ENCODE measurements at regions not wholly inside any gene's neighbourhood (a gene's known extent, or its start where the extent isn't known, plus 50 kb on each side); places are given as distances from the start of the nearest gene placed in this dataset.

DNA sequence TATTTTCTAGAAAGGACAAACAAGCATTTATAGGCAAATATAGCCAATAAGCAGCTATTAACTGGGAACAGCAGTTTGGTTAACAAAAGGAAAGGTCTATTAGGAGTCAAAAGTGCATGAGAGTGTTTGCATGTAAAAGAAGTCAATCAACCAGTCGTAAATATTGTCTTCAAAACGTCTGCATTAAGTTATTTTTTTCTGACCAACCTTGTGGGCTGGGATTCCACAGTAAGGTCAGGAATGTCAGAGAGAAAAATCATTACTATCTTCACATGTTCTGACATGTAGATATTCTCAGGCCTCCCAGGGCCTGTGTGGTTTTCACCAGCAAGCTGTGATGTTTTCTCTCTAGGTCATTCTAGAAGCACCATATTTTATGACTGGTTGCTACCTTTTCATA, 922.5 kb downstream of the SUCLG1 start:
- no peak for DNase-seq (ENCODE audit: low read depth)
- Histone ChIP-seq H3K4me1 (ENCODE audit: control insufficient read depth, insufficient read depth, low read length) (peaks cover 4% of the 10 kb centered on the region), H3K4me3 (ENCODE audit: low read length) (no peak overlapping the region), H3K27me3 (replicated peaks; ENCODE audit: control insufficient read depth, insufficient read depth, low read length) (no peaks in the 10 kb centered on the region), H3K36me3 (ENCODE audit: control insufficient read depth, insufficient read depth, low read length, severe bottlenecking) (no peaks in the 10 kb centered on the region), H3K9ac (ENCODE audit: low read length) (no peak overlapping the region), H3K9me3 (ENCODE audit: control insufficient read depth, low read length) (no peaks in the 10 kb centered on the region)

DNA sequence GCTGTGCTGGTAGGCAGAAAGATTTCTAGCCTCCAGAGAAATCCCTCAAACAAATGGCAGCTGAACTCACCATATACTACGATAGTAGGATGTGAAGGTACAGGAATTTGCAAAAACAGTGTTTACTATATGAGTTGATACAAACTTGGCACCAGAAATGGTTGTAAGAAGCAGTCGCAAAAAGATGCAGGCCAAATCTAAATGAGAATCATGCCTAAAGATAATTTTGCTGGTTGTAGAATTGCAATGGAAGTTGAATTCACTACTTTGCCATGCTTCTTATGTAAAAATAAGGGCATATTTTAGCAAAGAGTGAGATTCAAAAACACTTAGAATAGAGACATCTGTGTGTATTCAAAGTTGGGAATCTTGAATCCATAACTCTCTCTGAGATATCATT, 924.7 kb downstream of the SUCLG1 start:
- no peaks in the 10 kb centered on the region for H3K9me3 ChIP-seq (ENCODE audit: control insufficient read depth, low read length)
- no peak for DNase-seq (ENCODE audit: low read depth)
- H3K9ac ChIP-seq (ENCODE audit: low read length), result no peak overlapping the region
- no peaks in the 10 kb centered on the region for H3K27me3 ChIP-seq (replicated peaks; ENCODE audit: control insufficient read depth, insufficient read depth, low read length)
- no peak overlapping the region for H3K4me3 ChIP-seq (ENCODE audit: low read length)
- no peaks in the 10 kb centered on the region for H3K36me3 ChIP-seq (ENCODE audit: control insufficient read depth, insufficient read depth, low read length, severe bottlenecking)
- peaks cover 7% of the 10 kb centered on the region for H3K4me1 ChIP-seq (ENCODE audit: control insufficient read depth, insufficient read depth, low read length)

DNA sequence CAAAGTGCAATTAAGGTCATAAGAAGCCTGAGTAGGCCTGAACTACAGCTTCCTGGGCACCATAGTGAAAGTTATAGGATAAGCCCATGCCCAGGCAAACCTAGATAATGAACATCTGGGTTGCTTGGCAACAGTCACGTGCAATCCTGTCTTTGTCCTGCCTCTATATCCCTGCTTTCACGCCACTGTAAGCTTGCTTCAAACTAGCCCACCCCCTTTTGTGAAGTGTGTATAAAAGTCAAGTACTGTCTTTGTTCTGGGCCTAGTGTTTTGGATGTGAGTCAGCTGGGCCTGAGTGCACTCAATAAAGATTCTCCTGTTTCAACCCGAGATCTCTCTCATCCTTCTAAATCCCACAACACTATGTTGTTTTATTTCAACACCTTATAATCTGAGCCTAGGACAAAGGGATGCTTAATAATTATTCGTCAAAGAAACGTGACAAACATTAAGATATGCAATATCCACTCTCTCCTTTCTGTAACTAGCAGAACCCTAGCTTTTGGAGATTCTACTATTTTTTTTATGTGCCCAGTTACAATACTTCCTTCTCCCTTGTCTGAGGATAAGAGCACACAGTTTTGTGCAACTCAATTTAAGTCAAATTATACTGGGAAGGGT, 927.8 kb downstream of the SUCLG1 start:
- DNase-seq (ENCODE audit: low read depth), result no peak
- no peaks in the 10 kb centered on the region for H3K9me3 ChIP-seq (ENCODE audit: control insufficient read depth, low read length)
- H3K4me3 ChIP-seq (ENCODE audit: low read length), result no peak overlapping the region

DNA sequence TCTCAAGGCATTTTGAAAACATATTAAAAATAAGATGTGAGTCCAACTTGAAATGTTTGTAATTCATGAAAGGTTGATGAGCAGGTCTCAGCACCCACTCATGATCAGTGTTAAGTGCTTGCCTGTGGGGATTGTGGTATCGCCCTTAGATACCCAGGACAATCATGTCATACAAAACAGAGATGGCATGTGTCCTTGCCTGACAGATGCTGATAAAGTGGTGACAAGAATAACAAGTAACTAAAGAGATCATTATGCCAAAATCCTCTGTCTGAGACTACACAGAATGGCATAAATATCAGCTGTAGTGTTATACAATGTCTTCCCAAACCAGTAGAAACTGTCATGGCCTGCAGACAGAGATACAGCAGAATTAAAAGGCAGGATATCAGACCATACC, 930.3 kb downstream of the SUCLG1 start:
- Histone ChIP-seq H3K9ac (ENCODE audit: low read length) (no peak overlapping the region), H3K27me3 (replicated peaks; ENCODE audit: control insufficient read depth, insufficient read depth, low read length) (no peaks in the 10 kb centered on the region), H3K36me3 (ENCODE audit: control insufficient read depth, insufficient read depth, low read length, severe bottlenecking) (no peaks in the 10 kb centered on the region), H3K4me1 (ENCODE audit: control insufficient read depth, insufficient read depth, low read length) (peaks cover 7% of the 10 kb centered on the region), H3K9me3 (ENCODE audit: control insufficient read depth, low read length) (no peaks in the 10 kb centered on the region), H3K4me3 (ENCODE audit: low read length) (no peak overlapping the region)
- no peak for DNase-seq (ENCODE audit: low read depth)

More for the DNA sequence above, 927.8 kb downstream of the SUCLG1 start:
- H3K9ac ChIP-seq (ENCODE audit: low read length), result no peak overlapping the region
- no peaks in the 10 kb centered on the region for H3K36me3 ChIP-seq (ENCODE audit: control insufficient read depth, insufficient read depth, low read length, severe bottlenecking)
- H3K4me1 ChIP-seq (ENCODE audit: control insufficient read depth, insufficient read depth, low read length), result peaks cover 7% of the 10 kb centered on the region
- H3K27me3 ChIP-seq (replicated peaks; ENCODE audit: control insufficient read depth, insufficient read depth, low read length), result no peaks in the 10 kb centered on the region

DNA sequence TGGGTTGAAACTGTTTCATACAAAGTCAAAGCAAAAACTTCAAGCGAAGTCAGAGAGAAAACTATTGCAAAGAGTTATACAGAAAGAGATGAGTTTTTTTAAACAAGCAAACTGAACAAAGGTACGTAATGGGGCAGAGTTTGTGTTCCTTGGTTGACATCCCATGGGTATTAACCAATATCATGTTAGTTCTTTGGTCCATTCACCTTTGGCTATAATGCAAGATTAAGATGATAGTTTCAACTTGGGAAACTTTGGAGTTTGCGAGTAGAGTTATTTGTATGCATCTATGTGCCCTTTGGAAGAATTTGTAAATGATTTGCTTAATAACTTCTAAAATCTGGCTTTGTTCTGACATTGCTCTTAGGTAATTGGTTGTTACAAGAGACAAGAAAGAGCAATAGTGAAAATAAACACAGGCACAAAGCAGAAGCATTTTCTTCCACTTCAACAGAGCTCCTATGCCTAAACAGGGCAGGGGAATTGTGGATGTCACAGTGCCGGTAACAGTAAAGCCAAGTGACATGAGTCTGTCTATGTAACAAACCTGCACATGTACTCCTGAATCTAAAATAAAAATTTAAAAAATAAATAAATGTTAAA, 936.1 kb downstream of the SUCLG1 start:
- Histone ChIP-seq H3K4me3 (ENCODE audit: low read length) (no peak overlapping the region), H3K27me3 (replicated peaks; ENCODE audit: control insufficient read depth, insufficient read depth, low read length) (no peaks in the 10 kb centered on the region), H3K9me3 (ENCODE audit: control insufficient read depth, low read length) (no peaks in the 10 kb centered on the region), H3K36me3 (ENCODE audit: control insufficient read depth, insufficient read depth, low read length, severe bottlenecking) (no peaks in the 10 kb centered on the region), H3K9ac (ENCODE audit: low read length) (no peak overlapping the region), H3K4me1 (ENCODE audit: control insufficient read depth, insufficient read depth, low read length) (no peaks in the 10 kb centered on the region)
- DNase-seq (ENCODE audit: low read depth), result no peak

DNA sequence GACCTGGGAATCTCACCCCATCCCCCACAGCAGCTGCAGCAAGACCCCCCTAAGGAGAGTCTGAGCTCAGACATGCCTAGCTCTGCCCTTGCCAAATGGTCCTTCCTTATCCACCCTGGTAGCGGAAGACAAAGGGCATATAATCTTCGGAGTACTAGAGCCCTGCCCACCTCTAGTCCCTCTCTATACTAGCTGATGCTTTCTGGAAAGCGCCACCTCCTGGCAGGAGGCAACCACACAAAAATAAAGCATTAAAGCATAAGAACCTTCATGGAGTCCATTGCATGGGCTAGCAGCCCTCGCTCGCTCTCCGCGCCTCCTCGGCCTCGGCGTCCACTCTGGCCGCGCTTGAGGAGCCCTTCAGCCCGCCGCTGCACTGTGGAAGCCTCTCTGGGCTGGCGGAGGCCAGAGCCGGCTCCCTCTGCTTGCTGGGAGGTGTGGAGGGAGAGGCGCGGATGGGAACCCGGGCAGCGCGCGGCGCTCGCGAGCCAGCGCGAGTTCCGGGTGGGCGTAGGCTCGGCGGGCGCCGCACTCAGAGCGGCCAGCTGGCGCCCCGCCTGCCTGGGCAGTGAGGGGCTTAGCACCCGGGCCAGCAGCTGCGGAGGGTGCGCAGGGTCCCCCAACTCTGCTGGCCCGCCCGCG, 941.2 kb downstream of the SUCLG1 start:
- no peaks in the 10 kb centered on the region for H3K36me3 ChIP-seq (ENCODE audit: control insufficient read depth, insufficient read depth, low read length, severe bottlenecking)
- no peaks in the 10 kb centered on the region for H3K27me3 ChIP-seq (replicated peaks; ENCODE audit: control insufficient read depth, insufficient read depth, low read length)
- H3K9me3 ChIP-seq (ENCODE audit: control insufficient read depth, low read length), result no peaks in the 10 kb centered on the region
- H3K4me3 ChIP-seq (ENCODE audit: low read length), result no peak overlapping the region
- DNase-seq (ENCODE audit: low read depth), result no peak
- H3K4me1 ChIP-seq (ENCODE audit: control insufficient read depth, insufficient read depth, low read length), result no peaks in the 10 kb centered on the region
- no peak overlapping the region for H3K9ac ChIP-seq (ENCODE audit: low read length)

DNA sequence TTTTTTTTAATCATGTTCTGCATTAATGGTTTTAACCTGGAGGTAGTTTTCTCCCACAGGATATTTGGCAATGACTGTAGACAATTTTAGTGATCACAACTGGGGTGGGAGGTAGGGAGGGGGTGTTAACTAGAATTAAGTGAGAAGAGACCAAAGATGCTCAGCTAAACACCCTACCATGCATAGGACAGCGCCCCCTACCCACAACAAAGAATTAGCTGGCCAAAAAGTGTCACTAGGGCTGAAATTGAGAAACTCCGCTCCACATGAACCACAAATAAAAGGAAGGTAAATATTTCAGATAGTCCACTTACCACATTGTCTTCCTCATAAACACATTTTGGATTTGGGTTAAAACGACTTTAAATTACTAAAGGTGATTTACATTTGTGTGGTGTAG, 942.6 kb downstream of the SUCLG1 start:
- no peaks in the 10 kb centered on the region for H3K36me3 ChIP-seq (ENCODE audit: control insufficient read depth, insufficient read depth, low read length, severe bottlenecking)
- H3K4me3 ChIP-seq (ENCODE audit: low read length), result no peak overlapping the region
- no peaks in the 10 kb centered on the region for H3K27me3 ChIP-seq (replicated peaks; ENCODE audit: control insufficient read depth, insufficient read depth, low read length)
- DNase-seq (ENCODE audit: low read depth), result no peak
- H3K4me1 ChIP-seq (ENCODE audit: control insufficient read depth, insufficient read depth, low read length), result no peaks in the 10 kb centered on the region
- no peak overlapping the region for H3K9ac ChIP-seq (ENCODE audit: low read length)
- H3K9me3 ChIP-seq (ENCODE audit: control insufficient read depth, low read length), result no peaks in the 10 kb centered on the region

DNA sequence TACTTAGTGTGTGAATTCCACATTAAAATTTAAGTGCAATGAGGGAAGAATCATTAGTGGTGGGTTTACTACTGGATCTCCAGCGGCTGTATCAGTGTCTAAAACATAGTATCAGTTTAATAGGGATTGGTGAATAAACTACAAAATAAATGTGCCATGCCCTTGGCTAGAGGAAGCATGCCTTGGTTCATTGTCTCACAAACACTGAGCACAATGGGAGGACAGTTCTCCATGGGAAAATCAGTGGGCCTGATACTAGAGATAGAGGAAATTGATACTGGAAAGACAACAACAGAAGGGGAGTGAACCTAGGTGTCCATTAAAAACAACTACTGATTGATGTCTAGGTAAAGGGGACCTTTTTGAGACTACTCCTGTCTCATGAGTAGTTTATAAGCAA, 971.6 kb downstream of the SUCLG1 start:
- Histone ChIP-seq H3K9ac (ENCODE audit: low read length) (no peak overlapping the region), H3K9me3 (ENCODE audit: control insufficient read depth, low read length) (no peaks in the 10 kb centered on the region), H3K27me3 (replicated peaks; ENCODE audit: control insufficient read depth, insufficient read depth, low read length) (no peaks in the 10 kb centered on the region), H3K36me3 (ENCODE audit: control insufficient read depth, insufficient read depth, low read length, severe bottlenecking) (no peaks in the 10 kb centered on the region), H3K4me3 (ENCODE audit: low read length) (no peak overlapping the region), H3K4me1 (ENCODE audit: control insufficient read depth, insufficient read depth, low read length) (no peaks in the 10 kb centered on the region)
- no peak for DNase-seq (ENCODE audit: low read depth)

DNA sequence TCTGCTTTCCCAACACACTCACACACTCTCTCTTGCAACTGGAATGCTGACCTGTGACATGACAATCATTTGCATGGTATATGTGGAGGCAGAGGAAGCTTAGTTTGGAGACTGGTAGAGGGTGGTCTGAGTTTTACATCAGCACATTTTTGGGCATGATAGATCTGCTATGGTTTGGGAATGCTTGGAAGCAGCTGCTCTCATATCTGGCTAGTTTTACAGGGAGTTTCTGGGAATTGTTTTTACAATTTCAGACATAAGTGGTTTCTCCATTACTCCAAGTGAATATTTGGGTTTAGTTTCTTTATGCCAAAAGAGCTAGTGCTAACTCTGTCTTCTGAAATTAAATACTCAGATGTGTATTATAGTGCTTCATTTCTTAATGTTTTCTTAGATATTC, 977.6 kb downstream of the SUCLG1 start:
- Histone ChIP-seq H3K27me3 (replicated peaks; ENCODE audit: control insufficient read depth, insufficient read depth, low read length) (no peaks in the 10 kb centered on the region), H3K4me1 (ENCODE audit: control insufficient read depth, insufficient read depth, low read length) (no peaks in the 10 kb centered on the region), H3K9me3 (ENCODE audit: control insufficient read depth, low read length) (no peaks in the 10 kb centered on the region), H3K36me3 (ENCODE audit: control insufficient read depth, insufficient read depth, low read length, severe bottlenecking) (no peaks in the 10 kb centered on the region), H3K9ac (ENCODE audit: low read length) (no peak overlapping the region), H3K4me3 (ENCODE audit: low read length) (no peak overlapping the region)
- DNase-seq (ENCODE audit: low read depth), result no peak

DNA sequence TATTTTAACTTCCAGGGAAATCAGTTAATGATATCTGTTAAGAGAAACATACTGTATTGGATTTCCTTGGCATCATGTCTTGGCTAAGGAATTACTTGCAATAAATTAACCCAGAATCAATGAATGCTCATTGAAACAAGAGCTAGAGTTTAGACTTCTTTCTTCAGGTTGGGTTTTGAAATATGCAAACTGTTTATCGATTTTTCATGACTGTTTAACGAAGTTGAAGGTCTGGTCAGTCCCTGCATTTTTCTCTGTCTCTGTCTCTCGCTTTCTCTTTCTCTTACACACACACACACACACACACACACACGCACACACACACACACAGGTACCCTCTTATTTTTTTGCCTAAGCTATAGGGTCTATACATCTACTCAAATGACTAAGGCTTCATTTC, 981.0 kb downstream of the SUCLG1 start:
- no peaks in the 10 kb centered on the region for H3K36me3 ChIP-seq (ENCODE audit: control insufficient read depth, insufficient read depth, low read length, severe bottlenecking)
- H3K9me3 ChIP-seq (ENCODE audit: control insufficient read depth, low read length), result peaks cover 5% of the 10 kb centered on the region
- no peak for DNase-seq (ENCODE audit: low read depth)
- H3K9ac ChIP-seq (ENCODE audit: low read length), result no peak overlapping the region
- no peaks in the 10 kb centered on the region for H3K4me1 ChIP-seq (ENCODE audit: control insufficient read depth, insufficient read depth, low read length)
- H3K4me3 ChIP-seq (ENCODE audit: low read length), result no peak overlapping the region
- no peaks in the 10 kb centered on the region for H3K27me3 ChIP-seq (replicated peaks; ENCODE audit: control insufficient read depth, insufficient read depth, low read length)

DNA sequence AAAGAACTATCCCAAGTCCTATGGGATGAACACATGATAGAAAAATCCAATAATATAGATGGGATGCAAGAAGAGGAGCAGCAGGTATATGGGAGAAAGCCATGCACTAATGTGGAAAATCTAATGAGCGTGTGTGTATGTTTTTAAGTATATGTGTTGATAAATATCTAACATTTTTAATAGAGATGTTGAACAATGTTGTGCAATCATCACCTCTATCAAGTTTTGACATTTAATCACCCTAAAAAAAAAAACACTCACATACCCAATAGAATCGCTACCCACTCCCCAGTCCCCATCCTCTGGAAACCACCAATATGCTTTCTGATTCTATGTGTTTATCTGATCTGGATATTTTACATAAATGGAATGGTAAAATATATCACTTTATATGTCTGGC, 983.7 kb downstream of the SUCLG1 start:
- Histone ChIP-seq H3K27me3 (replicated peaks; ENCODE audit: control insufficient read depth, insufficient read depth, low read length) (no peaks in the 10 kb centered on the region), H3K4me1 (ENCODE audit: control insufficient read depth, insufficient read depth, low read length) (no peaks in the 10 kb centered on the region), H3K36me3 (ENCODE audit: control insufficient read depth, insufficient read depth, low read length, severe bottlenecking) (no peaks in the 10 kb centered on the region), H3K9ac (ENCODE audit: low read length) (no peak overlapping the region), H3K9me3 (ENCODE audit: control insufficient read depth, low read length) (peaks cover 5% of the 10 kb centered on the region), H3K4me3 (ENCODE audit: low read length) (no peak overlapping the region)
- DNase-seq (ENCODE audit: low read depth), result no peak
